NT2/D1 (cell line): ENCODE measurements at regions not wholly inside any gene's neighbourhood (a gene's known extent, or its start where the extent isn't known, plus 50 kb on each side); places are given as distances from the start of the nearest gene placed in this dataset.

ENCODE experiments used
- SUZ12 ChIP-seq: IDR thresholded peaks from 2 replicates; pipeline ENCODE4 v1.6.1; 2011; ENCODE audit not compliant: insufficient read length, insufficient read depth; ENCODE audit errors: extremely low read depth
- YY1 ChIP-seq: IDR thresholded peaks from 2 replicates; pipeline ENCODE4 v1.6.1; 2011; ENCODE audit not compliant: insufficient read length, insufficient read depth
- ZNF274 ChIP-seq: IDR thresholded peaks from 2 replicates; pipeline ENCODE4 v1.6.1; 2011; ENCODE audit warnings: mild to moderate bottlenecking, low read depth, low read length

- TF ChIP-seq ZNF274 (no peak), YY1 (no peak), SUZ12 (no peak)
These were observed 62.6 kb upstream of the RESF1 start for GRCh38 chr12:31896514-31897039.
